ENCODE measurements at regions not wholly inside any gene's neighbourhood (a gene's known extent, or its start where the extent isn't known, plus 50 kb on each side); places are given as distances from the start of the nearest gene placed in this dataset.

- no peak for TF ChIP-seq GLIS3 (CRISPR knock-in tag; IDR thresholded peaks at IDR 0.05)
- TF ChIP-seq ZFP3 (CRISPR knock-in tag; IDR thresholded peaks at IDR 0.05), result no peak
- no peak for TF ChIP-seq ESRRG (CRISPR knock-in tag; IDR thresholded peaks at IDR 0.05)
- no peak for TF ChIP-seq PATZ1 (CRISPR knock-in tag; IDR thresholded peaks at IDR 0.05; ENCODE audit: borderline replicate concordance)
- no peak for TF ChIP-seq TOX (CRISPR knock-in tag; IDR thresholded peaks at IDR 0.05; ENCODE audit: borderline replicate concordance)
These were observed 587.8 kb downstream of the IPMK start for GRCh38 chr10:57679916-57680315.
